RPMI7951 (cell line): ENCODE measurements at regions not wholly inside any gene's neighbourhood (a gene's known extent, or its start where the extent isn't known, plus 50 kb on each side); places are given as distances from the start of the nearest gene placed in this dataset.
"Not testable (repeated sequence)": the region's sequence is repeated elsewhere in the genome, so short reads cannot be mapped to it uniquely, and the experiment has no call there.

Source experiments
- DNase-seq: peaks from one replicate; pipeline ENCODE4 v3.0.0-alpha.2; 2012; ENCODE audit warnings: low read depth

DNA sequence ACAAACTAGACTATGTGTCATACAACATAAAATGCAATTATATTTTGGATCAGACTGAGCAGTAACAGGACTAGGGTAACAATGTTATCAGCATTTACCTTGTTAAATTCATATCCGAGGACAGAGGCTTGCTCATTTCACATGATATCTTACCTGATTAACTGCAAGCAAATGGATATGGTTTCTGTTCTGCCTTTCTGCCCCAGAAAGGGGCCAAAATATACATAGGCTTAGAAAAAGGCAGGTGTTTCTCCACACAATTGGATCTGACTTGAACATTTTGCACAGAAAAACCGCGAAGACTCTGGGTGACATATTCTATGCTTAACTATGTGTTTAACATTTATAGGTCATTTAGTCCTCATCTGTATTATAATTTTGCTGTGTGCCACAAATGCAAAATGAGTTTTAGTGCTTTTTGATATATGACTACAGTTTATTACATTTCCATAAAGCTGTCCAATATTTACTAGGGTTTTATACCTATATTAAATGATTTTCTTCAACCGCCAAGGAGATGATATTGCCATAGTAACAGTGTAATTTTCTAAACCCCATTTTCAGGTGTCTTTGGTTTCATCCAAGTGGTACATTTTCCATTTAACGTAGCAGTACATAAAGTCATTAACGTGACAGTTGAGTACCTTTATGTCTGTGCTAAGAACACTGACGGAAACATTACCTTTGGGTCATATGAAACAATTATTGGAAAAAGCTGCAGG is 249.3 kb upstream of the KRR1 start:
- DNase-seq, result no peak

- DNase-seq, result peak; percentile 85
Measured at GRCh38 chr12:75759842-75760572, 248.6 kb upstream of the KRR1 start.

- DNase-seq, result no peak
Measured at GRCh38 chr12:75759196-75759595, 247.8 kb upstream of the KRR1 start.

- DNase-seq, result no peak
Measured at GRCh38 chr12:75756771-75757170, 245.4 kb upstream of the KRR1 start.

- no peak for DNase-seq
Measured at GRCh38 chr12:75756111-75756510, 244.7 kb upstream of the KRR1 start.

GRCh38 chr12:75754698-75755097 is 243.3 kb upstream of the KRR1 start:
- peak; percentile 37 for DNase-seq

DNA sequence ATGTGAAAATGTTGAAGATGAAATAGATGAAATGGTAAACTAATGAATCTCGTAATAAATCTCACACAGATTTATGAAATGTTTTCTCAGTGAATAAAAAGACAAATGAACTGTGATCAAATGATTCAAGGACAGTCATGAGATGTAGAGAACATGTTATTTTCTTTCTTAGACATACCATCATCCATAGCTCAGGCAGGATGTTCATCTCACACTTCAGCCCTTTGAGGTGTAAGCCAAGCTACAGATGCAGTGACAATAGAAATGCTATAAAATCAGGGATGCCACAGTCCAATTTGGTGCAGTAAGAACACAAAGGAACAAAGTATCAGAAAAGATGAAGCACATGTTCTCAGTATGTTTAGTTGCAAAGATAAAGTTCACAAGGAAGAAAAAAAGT is 242.7 kb upstream of the KRR1 start:
- DNase-seq, result no peak

DNA sequence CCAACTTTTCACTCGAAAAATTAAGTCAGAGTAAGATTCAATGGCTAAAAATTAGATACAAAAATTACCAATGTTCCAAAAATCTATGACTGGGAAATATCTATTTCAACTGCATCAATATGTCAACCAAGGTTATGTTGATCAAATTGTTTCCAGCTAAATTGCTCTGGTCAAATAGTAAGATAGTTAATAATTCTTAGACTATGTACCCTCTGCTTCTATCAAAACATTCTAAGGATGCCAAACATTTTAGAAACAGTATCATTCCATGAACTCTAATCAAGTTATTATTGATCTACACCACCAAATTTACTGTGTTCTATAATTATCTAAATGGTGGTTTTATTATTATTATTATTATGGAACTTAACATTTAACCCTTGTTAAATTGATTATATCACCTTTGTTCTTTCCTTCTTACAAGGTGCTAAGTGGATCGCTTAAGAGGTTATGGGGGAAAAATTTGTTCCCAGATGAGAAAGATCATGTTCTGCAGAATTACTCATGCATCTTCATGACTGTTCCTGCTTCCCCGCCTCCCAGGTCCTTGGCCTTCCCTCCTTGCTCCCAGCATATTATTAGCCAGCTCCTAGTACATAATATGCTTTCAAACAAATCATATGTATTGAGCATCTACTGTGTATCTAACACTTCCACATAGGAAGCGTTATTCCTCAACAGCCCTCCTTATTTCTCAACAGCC is 240.5 kb upstream of the KRR1 start:
- no peak for DNase-seq

GRCh38 chr12:75750716-75751306 is 239.4 kb upstream of the KRR1 start:
- peak; percentile 58 for DNase-seq

- not testable (repeated sequence) for DNase-seq
Measured at GRCh38 chr12:75748990-75749389, 237.6 kb upstream of the KRR1 start.

DNA sequence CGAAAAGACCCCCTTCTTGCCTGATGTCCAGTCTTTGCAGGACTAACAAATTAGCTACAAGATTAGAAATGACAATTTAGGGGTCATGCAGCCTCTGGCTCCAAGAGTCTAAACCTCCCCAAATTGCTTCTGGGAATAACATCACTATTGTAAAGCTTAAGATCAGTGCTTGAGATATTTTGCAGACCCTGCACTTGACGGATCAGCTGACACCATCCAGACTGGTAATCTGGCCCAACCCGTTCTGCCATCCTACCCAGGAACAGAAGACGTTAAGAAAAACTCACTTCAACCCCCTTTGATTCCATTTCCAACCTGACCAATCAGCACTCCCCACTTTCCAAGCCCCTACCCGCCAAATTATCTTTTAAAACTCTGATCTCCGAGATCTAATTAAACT is 236.7 kb upstream of the KRR1 start:
- DNase-seq, result no peak

DNA sequence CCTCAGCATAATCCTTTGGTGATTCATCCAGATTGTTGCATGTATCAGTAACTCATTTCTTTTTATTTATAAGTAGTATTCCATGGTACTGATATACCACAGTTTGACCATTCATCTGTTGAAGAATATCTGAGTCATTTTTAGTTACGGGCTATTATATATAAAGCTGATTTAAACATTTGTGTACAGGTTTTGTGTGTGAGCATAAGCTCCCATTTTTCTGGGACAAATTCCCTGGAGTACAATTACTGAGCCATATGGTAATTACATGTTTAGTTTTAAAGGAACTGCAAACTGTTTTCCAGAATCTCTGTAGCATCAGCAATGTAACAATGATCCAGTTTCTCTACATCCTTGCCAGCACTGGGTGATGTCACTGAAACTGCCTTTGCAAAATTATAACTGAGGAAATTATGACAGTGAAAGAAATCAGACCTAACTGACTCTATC is 236.2 kb upstream of the KRR1 start:
- peak; percentile 76 for DNase-seq

DNA sequence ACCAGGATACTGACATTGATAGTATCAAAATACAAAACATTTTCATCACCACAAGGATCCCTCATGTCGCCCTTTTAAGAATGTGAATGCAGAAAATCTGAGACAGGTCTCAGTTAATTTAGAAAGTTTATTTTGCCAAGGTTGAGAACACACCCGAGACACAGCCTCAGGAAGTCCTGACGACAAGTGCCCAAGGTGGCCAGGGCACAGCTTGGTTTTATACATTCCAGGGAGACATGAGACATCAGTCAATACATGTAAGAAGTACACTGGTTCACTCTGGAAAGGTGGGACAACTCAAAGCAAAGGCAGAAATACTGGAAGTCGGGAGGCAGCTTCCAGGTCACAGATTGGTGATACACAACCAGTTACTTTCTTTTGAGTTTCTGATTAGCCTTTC is 235.2 kb upstream of the KRR1 start:
- DNase-seq, result no peak

DNA sequence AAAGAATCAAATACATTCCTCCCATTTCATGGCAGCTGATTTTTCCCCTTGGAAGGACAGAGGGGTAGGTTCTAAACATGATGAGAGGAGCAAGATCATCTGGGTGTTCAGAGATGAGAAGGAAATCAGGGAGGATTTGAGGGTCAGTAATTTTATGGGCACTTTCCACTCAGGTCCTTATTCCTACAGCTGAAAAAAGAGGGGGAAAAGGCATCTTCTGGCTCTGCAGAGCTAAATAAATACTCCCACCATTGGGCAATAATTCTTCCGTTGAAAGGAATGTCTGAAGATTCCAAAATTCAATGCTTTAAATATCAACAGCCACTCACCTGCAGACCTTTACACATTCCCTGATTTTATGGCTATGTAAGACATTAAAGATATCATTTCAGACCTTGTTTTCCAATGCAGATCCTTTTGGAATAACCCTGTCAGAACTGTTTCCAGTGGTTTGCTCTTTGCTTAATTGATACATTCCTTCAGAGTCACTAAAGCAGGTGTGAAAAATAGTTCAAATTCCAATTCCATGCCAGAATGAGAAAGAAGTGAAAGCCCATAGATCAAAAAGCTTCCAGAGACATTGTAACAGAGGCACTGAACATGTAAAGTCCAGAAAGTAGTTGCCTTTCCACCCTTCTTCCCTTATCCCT is 233.3 kb upstream of the KRR1 start:
- DNase-seq, result no peak

- DNase-seq, result no peak
Measured at GRCh38 chr12:75742961-75743360, 231.6 kb upstream of the KRR1 start.

DNA sequence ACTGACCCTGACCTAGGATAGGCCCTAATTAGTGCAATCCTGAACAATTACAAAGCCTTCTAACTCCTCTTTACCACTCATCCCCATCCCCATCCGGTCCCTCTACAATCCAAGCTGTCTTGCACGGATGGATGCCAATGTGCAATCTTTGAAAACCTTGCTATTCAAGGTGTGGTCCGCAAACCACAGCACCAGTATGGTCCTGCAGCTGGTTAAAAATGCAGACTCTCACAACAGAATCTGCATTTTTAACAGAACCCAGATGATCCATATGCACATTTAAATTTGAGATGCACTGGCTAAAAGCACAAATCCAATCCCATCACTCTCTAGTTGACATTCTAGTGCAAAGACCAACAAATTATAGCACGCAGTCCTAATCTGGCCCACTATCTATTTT is 230.6 kb upstream of the KRR1 start:
- DNase-seq, result no peak

GRCh38 chr12:75739912-75740311 is 228.5 kb upstream of the KRR1 start:
- DNase-seq, result no peak

DNA sequence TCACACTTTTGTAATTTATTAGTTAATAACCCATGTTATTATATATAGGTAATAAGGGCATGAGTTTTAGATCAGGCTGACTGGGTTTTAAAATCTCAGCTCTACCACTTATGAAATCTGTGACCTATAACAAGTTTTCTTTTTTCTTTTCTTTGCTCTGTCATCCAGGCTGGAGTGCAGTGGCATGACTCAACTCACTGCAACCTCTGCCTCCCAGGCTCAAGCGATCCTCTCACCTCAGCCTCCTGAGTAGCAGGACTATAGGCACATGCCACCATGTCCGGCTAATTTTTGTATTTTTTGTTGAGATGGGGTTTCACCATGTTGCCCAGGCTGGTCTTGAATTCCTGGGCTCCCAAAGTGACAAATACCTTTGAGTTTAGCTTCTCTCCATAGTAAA is 227.7 kb upstream of the KRR1 start:
- DNase-seq, result not testable (repeated sequence)

DNA sequence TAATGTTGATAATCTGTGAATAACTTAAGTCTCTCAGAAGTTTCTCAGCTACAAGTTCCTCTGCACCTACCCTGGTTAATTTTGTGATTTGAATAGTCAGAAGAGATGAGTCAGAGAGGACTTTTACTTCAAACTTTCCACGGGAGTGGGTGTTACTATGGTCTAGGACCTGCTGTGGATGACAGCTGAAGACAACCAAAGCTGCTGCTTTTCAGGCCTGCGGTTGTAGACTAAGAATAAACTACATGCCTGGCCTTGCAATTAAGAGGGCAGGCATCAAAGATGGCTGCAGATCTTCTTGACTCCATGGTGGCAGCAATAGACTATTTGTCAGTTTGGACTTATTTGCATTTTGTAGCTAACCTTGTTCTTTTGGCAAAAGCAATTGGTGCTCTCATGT is 227.1 kb upstream of the KRR1 start:
- DNase-seq, result peak; percentile 59

- no peak for DNase-seq
Measured at GRCh38 chr12:75735853-75736252, 224.4 kb upstream of the KRR1 start.

- no peak for DNase-seq
Measured at GRCh38 chr12:75728826-75729225, 217.4 kb upstream of the KRR1 start.

DNA sequence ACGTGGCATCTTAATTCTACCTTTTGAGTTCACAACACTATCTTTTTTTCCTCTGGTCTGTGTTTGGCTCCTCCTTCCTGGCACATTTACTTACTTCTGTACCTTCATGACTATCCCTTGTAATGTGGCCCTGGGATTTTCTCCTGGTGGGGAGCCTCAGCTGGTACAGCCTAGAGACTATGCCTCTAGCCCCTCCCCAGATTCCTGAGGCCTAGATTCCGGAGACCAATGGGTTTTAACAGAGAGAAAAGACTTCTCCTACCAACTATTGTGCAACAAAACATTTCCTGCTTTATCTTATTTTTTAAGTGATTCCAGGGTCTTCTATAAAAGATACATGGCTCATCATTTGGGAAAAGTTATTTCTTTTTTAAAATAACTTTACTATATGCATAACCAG is 216.2 kb upstream of the KRR1 start:
- no peak for DNase-seq
